SW480 (cell line): ENCODE measurements at regions not wholly inside any gene's neighbourhood (a gene's known extent, or its start where the extent isn't known, plus 50 kb on each side); places are given as distances from the start of the nearest gene placed in this dataset.

Experiments
- DNase-seq: peaks from one replicate; pipeline ENCODE4 v3.0.0-alpha.2; 2016; ENCODE audit warnings: low spot score

DNA sequence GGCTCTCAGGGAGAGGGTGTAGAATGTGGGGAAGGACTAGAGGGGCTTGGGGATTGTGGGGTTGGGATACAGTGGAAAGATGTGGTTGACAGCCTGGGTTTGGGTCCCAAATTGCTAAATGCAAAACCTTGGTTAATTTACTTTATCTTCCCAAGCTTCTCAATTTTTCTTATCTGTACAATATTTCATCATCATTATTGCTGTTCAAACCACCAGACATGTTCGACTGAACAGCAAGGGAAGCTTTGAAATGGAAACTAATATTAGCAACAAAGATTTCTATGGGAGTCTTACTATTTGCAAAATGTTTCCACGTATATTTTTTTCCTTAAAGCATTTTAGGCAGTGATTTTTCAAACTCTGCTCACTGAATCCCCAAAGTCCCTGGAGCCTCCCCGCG is 67.0 kb upstream of the KAZN start:
- no peak for DNase-seq

DNA sequence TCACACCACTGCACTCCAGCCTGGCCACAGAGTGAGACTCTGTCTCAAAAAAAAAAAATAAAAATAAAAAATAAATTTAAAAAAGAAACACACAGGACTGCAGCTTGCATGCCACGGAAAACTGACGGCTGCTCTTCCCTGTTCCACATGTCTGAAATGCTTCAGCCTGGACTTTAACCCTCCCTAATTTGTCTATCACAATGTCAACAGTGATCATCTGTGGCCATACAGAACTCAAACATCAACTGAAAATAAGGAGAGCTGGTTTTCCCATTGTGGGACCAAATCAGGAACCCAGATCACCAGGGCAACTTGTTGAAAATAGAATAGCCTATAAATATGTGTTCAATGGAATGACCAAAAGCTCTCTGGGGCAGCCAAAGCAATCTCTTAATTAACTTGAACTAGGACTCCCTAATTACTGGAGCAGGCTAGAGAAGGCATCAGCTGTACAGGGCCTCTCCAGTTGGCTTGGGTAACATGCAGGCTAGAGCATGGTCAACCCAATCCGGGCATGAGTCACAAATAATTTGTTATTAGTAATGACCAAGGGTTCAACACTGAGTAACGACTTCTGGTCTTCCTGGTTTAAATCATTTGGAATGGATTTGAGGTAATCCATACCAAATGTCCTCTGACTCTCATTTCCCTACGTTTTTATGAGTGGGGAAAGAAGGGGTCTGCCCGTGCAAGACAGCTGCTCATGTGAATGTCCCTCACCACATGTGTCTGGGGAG is 62.7 kb upstream of the KAZN start:
- DNase-seq = no peak

DNA sequence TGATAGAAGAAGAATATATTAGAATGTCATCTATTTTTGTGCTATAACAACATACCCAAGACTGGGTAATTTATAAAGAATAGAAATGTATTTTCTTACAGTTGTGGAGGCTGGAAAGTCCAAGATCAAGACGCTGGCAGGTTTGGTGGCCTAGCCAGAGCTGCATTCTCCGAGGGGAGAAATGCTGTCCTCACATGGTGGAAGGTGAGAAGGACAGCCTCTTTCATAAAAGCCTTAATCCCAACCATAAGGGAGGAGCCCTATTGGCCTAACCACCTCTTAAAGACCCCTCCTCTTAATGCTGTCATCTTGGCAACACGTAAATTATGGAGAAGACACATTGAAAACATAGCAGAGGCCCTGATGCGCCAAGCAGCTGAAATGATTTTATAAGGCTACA is 60.1 kb upstream of the KAZN start:
- no peak for DNase-seq

DNA sequence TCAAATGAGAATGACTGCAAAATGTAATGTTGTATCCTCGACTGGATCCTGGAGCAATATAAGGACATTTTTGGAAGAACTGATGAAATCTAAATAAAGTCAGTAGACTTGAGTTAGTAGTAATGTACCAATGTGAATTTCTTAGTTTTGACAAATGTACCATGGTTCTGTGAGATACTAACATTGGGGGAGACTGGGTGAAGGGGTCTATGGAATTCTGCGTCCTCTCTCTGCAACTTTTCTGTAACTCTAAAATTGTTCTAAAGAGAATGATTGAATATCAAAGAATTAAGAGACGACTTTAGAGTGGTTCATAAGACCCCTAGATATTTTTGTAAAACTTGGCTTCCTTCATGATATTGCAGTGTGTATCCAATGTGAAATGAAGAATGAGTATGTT is 59.2 kb upstream of the KAZN start:
- no peak for DNase-seq

DNA sequence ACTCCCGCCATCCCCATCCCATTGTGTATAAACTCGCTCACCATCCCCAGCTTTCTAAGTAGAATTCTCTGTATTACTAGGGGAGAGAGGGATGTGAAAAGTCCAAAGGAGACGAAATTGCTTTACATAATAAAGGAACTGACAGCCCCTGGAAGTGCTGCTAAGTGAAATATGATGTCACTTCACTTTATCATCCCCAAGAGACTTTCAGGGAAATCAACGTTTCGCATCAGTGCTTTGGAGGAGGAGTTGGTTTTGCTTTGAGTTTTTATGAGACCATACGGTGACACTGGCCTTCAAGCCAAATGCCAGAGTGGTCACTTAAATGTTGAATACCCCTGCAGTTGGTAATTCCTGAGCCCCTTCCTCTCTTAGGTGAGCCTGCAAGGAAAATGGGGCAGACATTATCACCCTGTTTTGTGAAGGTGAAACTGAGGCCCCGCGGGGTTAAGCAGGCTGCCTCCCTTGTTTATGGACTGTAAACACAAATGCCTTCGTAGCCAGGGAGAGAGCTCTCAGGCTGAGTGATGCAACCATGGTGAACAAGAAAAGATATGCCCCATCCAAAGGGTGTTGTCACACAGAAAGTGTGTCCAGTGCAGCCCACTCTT is 58.4 kb upstream of the KAZN start:
- no peak for DNase-seq

DNA sequence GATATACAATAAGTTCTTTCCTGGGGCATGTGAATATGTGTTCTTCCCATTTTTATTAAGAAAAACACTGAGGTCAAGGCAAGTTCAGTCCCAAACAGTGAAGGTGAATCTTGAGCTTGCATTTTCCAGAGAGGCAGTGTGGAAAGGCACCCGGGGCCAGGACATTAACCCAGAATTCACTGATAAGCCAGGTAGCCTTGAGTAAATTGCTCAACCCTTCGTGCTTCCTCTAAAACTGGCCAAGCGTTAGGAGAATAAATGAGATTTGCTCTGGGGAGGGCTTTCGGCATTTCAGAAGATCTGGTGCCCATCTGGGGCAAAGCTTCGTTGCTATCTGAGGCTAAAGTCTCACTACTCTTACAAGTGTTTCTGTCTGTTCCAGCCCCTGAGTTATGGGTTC is 57.1 kb upstream of the KAZN start:
- no peak for DNase-seq

DNA sequence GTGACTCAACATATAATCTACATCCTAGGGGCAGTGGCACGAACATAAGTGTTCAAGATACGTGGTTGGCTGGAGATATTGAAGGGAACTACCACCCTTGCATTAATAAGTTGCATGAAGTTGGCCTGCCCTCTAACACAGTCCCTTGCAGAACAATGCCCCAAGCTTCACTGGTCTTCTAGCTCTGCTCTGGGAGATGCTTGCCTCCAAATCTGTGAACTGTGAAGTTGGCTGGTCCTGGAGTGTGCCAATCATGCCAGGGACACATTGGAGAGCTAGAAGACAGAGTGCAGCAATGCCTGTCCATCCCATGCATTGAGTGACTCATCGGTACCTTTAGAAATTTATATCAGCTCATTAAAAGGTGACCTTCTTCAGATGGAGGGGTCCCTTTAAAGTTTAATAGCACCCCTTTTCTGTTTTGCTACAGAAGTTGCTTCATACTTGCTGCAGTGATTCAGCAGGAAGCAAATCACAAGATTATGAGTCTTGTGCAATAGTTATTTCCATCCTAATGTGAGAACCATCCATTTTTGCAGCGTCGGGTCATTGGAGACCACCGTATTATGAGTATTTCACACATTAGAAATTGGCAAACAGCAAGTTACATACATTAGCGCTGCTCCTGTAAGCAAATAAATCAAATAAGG is 55.2 kb upstream of the KAZN start:
- DNase-seq = no peak

DNA sequence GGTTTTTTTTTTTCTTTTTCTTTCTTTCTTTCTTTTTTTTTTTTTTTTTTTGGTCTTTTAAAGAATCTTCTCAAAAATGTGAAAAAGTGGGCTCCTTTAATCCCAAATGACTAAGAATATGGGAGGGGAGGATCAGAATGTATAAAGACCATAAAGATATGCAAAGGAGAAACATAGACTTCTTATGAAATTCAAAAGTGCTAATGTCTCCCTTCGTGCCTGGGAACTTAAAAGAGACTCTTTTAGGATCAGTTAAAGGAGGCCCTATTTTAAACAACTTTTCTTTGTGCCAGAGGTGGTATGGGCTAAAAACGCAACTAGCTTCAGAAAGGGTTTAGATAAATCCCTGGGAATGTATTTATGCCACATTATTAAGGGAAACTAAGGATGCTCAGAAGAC is 54.2 kb upstream of the KAZN start:
- no peak for DNase-seq

DNA sequence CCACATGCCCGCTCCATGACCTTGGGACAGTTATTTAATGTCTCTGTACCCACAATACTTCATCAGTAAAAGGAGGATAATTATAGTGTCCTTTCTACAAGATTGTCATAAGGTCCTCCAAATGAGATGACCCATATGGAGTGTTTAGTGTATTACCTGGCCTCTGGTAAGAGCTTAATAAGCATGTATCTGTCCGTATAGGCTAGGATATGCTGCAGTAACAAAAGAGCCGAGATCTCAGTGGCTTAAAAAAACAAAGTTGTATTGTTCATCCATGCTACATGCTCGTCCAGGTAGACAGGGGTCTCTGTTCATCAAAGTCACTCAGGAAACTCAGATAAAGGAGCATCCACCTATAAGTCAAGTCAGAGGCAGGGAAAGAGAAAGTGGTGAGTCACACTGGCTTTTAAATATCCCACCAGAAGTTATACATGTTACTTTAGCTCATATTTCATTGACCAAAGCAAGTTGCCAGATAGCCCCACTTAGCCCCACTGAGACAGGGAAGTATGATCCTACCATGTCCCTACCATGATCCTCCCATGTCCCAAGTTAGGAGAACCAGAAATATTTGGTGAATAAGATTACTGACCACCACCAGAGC is 53.0 kb upstream of the KAZN start:
- no peak for DNase-seq

DNA sequence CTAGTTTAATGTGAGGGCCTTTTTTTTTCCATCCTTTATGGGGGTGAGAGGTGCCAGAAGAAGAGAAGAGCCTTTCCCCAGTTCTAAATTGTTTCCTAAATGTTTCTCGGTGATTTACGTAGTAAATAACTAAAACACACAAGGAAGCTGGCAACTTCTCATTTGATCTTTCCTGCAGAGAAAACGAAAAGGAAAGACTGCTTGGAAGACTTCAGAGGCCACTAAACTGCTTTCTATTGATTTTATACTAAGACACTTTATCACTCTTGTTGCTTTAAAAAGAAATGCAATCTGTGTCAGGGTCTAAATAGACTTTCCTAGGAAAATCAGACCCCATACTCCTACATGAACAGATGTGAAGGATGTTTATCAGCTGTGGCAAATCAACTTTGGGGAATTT is 52.1 kb upstream of the KAZN start:
- no peak for DNase-seq
